NCI-H2196 (cell line): ENCODE measurements at regions not wholly inside any gene's neighbourhood (a gene's known extent, or its start where the extent isn't known, plus 50 kb on each side); places are given as distances from the start of the nearest gene placed in this dataset.

Experiments
- DNase-seq: peaks from one replicate; lab custom pipeline; 2025; ENCODE audit not compliant: unreplicated experiment; lab: John Stamatoyannopoulos, UW

DNA sequence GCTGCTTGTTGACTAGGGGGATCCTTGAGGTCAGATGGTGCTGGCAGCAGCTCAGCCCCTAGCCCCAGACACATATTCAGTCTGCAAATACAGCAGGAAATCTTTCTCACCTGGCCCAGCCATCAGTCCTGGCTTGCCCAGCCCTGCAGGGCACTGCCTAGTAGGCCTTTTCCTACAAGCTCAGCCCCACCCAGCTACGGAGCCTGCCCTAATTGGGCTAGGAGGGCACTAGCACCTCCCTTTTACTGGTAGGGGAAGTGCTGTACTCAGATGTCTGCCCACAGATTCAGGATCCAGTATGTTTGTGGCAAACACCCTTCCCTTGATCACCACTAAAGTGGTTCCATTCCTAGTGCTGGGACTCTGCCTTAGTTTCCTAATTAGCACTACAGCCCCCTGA lies 257.1 kb upstream of the CADM1 start:
- DNase-seq: no peak

DNA sequence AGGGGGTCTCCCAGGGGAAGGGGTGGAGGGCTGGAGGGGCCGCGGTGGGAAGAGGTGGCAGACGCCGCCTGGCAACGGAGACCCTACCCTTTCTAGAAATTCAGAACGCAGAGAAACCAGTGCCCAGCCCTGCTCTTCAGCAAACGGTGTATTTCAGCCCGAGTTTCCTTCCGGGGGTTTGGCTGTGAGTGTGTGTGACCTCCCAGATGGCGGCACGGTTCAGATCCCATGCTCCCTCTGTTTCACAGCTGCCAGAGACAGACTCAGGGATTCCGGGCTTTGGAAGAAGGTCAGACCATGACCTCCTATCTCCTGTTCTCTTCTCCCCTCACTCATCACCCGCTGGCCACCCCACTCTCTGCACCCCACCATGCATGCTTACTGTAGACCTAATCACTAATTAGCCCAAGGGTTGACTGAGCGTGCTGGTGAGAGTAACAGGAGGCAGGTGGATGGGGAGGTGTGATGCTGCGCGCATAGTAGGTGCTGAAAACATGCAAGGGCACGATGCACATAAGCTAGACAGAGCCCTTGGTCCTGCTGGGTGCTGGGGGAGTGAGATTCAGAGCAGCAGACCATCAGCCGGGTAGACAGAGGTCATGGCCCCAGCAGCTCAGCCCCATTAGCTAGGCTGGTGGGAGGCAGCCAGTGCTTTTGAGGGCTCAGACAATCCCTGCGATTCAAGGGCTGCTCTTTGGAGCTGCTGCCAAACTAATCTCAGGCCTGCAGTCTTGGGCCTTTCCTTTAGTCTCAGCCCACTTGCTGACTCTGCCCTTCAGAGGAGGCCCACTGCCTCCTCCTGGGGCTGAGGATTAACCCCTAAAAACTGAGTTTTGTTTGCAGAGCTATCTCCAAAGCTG lies 256.5 kb upstream of the CADM1 start:
- DNase-seq: no peak

DNA sequence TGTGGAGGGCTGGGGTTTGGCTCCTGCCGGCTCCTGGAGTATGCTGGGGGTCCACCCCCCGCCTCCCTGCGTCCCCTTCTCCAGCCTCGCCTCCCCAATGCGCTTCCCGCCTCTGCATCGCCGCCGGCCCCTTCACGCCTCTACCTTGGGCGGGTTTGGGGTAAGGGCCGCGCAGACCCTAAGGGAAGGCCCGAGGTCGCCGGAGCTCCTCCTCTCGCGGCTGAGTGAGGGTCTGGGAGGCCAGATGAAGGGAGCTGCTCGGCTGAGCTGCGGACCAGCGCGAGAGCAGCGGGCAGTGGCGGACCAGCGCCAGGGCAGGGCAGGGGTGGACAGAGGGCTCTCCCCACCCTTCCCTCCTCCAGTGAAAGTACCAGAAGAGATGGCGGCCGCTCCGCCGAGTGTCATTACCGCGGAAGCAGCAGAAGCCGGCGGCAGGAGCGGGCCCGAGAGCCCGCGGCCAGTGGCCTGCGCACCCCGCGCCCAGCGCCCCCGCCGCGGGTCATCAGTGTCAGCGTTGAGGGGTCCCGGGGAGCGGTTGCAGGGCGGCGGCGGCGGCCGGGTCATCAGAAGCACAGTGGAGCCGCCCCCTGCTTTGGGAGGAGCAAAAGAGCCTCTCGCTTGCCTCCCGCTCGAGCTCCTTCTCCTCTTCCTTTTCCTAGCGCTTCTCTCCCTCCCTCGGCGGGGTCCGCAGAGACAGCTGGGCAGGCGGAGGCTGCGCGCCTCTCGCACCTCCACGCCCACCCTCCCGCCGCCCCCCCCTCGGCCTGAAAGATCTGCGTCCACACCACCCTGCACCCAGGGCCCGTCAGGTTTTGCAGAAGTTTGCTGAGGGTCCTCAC lies 255.6 kb upstream of the CADM1 start:
- no peak for DNase-seq

DNA sequence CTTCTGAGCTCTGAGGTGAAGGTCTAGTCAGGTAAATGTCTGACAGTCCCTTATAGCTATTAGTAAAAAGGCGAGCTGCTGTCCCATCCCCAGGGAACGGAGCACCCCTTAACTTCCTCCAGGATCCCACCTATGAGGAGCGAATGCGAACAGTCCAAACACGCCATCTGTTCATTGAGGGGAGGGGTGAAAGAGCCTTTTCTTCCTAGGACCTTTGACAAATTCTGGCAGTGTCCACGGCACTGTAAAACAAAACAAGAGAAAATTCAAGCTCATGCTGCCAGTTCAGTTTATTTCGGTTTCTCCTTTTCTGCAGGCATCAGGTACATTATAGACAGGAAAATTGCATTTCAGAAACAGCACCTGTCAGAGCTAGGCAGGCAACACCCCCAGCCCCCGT lies 253.8 kb upstream of the CADM1 start:
- no peak for DNase-seq

DNA sequence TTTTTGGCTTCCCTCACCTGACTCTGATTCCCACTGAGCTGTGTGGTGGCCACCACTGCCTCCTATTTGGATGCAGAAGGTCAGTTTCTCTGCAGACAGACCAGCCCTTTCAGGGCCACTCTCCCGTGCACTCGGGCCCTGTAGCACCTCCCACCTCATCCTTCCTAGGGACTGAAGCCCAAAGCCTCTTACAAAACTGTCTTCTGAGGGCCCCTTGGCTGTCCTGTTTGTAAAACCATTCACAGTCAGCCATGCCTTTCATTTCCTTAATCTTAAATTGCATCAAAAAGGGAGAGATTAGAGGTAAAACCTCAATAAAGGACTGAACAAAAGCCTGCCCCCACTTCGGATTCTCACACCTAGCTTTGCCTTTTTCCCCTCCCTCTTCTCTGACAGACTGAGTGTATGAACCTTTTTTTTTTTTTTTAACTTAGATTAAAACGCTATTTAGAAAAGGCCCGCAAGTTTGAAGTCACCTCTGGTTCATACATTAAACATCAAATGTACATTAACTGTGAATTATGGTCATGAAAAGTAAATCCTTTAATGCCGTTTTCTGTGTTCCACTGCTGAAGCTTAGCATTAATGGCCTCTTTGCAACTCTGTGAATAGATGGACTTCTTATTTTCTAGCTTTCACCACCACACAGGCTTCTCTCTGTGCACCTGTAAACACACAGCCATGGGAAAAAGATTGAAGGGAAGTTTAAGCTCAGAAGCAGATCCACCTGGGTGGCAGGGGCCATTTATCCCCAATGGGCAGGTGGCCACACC lies 247.2 kb upstream of the CADM1 start:
- DNase-seq: no peak

DNA sequence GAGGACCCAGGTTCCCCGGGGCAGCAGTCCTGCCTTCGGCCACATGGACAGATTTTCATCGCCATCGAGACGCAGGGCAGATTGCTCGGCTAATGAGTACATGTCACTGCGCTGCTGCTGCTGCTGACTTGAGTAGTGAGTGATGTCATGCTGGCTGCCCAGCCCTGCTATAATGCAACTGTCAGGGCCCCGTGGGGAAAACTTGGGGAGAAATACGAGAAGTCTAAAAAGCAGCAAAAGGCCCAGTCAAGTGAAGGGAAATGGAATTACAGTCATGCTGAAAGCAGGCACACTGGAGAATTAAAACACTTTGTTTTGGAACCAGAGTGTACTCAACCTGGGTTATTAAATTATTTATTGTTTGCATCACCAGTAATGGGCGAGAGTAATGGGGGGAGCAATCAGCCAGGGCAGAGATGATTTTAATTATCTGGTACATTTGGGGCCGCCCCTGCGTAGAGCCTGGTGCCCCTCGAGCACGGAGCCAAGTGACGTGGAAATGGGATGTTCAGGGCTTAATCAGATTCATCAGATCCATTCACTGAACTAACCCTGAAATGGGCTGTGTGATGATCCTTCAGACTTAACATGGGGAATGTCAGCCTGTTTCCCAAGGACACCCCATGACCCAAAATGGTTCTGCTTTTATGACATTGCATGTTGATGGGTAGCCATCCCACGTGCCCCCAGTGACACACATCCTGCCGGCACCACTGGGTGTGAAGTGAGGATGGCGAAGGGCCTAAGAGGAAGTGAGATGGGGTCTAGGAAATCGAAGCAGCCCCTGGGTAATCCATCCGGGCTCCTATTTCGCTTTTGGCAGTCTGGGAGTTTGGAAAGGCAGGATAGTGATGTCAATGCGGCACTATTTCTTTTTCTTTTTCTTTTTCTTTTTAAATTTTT lies 241.6 kb upstream of the CADM1 start:
- no peak for DNase-seq

DNA sequence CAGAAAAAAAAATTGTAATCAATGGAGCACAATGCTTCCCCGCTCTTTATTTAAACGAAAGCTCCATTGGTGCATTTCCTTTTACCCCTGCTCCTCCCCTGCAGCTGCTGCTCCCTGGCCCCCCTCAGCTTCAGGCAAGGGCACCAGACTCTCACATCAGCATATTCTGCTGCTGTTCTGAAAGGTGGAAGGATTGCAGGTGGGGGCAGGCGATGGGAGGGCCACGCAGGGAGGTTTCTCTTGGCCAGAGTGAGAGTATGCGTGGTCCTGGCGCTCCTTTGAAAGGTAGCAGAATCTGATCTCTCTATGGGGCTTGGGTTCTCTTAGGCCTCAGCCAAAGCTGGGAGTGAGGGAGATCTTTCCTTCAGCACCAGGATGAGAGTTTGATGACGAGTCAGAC lies 240.9 kb upstream of the CADM1 start:
- no peak for DNase-seq

DNA sequence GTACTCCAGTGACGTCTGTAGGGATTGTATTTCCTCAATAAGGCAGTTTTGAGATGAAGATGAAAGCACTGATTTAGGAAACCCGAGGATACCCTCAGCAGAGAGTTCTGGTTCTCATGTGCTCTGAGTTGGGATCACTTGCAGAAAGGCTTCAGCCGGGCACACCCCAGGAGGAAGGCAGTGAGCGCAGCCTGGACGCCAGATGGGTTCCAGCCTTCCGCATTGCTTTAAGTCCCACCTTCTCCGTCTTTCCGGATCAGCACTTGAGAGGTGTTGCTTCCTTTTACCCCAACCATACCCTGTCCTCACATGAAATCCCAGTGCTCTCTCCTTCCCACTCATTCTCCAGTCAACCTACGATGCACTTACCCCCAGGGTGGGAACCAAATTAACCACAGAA lies 239.5 kb upstream of the CADM1 start:
- no peak for DNase-seq

DNA sequence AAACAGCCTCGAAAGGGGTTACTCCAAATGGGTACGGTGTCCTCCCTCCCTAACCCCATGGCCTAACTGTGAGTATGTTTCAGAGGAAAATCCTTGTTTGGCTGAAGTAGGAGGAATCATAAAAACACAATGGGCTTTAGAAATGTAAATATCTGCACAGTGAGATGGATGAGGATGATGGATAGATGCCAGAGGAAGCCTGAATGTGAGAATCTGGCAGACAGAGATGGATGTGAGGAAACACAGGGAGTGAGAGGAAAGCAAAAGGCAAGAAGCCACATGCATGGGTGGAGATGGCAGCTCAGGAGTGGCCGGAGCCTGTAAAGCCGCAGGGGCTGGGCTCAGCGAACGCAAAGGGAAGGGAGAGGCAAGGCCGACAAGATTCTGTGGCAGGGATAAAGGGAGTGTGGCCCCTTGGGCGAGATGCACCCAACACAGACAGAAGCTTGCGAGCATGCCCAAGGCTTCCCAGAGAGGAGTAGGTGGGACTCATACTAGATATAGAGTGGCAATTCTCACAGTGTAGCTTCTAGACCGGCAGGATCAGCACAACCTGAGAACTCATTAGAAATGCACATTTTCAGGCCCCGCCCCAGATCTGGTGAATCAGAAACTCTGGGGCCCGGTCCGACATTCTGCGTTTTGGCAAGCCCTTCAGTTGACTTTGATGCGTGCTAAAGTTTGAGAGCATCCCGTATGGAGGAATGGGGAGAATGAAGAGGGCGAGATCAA lies 237.3 kb upstream of the CADM1 start:
- peak; percentile 30 for DNase-seq

DNA sequence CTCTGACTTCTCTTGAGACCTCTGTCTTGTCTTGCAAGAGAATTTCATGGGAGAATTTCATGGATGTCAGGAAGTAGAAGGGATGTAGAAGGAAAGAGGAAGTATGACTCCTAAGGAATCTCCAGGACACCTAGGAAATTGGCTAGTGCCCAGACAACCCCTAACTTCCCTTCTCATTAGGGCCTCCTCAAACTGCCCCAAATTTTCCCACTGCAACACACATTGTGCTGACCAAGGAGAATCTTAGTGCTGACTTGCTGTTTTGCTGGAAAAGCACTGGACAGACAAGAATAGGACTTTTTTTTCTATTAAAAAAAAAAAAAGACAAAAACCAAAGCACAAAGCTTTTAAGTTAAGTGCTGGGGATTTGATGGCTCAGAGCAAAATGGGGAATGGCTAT lies 236.1 kb upstream of the CADM1 start:
- DNase-seq: no peak

DNA sequence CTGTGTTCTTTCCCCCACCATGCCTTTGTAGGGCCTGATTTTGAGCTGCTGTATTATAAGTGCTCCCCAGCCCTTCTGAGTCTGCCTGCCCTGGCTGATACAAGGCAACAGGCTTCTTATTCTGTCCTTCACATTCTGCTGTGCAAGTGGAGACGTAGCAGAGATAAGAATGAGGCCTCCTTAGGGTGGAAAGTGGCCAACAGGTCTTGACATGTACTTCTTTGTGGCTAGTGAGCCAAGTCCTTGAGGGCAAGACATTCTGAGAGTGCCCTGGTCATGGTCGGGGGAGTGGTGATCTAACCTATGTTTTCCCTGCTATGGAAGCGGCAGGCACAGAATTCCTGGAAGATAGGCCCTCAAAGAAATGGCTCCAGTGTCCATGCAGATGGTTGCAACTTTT lies 235.7 kb upstream of the CADM1 start:
- DNase-seq: no peak

DNA sequence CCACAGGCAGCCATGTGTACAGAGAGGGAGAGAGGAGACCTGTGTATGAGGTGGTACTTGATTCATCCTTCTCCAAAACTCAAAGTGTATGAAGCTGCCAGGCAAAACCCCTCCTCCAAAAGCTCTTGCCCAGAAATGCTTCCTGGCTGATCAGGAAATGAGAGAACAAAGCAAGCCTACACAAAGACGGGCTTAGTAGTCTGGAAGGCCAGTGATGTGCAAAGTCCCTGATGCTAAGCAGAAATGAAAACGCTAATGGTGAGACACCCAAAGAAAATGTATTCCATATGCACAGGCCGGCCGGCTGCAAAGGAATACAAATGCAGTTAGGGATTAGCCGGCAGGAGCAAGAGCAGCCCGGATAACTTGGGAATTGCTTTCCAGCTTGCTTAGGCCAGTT lies 234.9 kb upstream of the CADM1 start:
- DNase-seq: no peak

DNA sequence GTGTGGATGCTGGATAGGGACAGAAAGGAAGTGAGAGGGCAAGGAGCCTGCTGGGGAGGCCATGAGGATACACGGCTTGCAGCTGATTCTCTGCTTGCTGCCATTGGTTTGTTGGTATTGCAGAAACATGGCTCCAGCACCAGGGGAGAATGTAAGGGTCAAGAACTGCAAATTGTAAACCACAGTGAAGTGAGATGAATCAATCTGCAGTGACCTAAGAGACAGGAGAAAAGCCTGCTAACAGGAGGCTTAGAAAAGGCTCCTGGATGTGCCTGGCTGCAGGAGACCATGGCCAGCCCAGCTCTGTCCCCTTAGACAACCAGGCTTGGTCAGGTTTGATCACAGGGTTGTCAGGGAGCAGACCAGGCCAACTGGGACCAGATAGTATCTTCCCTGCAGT lies 233.7 kb upstream of the CADM1 start:
- DNase-seq: no peak

DNA sequence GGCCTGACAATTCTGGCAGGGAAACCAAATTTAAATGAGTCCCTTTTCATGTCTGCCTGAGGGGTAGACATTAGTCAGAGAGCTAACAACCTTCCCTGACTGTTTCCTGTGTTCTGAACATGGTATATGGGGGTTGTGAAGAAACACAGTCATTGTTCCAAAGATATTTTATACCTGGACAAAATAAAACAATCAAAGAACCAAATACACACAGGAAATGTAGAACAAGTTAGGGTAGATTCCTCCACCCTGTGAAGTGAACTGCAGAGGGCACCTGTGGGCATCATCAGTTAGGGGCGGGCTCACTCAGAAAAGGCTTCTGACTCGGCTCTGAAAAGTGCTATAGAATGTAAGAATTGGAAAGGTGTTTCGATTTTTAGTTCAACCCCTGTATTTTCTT lies 231.9 kb upstream of the CADM1 start:
- no peak for DNase-seq

DNA sequence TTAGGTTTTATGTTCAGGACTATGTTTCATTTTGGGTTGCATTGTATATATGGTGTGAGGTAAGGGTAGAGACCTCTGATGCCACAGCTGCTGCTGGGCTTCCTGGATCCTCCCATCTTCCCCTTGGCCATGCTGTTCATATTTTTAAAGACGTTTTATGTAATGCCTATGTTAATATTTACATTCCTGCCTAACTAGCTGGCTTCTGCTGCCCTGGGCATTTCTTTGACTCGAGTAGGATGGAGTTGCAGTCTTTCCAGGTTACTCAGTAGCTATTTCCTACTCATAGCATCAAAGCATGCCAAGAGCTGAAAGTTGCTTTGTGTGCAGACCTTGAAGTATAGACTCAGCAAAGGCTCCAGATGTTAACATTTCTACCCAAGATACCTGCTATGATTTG lies 220.5 kb upstream of the CADM1 start:
- DNase-seq: no peak

DNA sequence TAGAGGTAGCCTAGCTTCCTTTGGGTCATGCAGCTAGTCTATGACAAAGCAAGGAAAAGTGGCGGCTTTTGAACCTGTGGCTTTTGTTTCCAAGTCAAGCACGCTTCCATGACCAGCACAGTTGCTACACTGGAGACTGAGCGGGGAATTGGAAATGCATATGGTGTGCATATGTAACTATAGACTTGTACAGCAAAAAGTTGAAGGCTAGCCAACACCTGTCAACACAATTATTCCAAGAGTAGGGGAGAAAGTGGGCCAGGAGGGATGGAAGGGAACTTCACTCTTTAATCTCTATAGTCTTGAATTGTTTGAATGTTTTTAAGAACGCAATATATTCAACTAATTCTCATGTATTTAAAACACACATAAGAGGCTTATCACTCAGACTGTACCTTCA lies 218.5 kb upstream of the CADM1 start:
- no peak for DNase-seq

DNA sequence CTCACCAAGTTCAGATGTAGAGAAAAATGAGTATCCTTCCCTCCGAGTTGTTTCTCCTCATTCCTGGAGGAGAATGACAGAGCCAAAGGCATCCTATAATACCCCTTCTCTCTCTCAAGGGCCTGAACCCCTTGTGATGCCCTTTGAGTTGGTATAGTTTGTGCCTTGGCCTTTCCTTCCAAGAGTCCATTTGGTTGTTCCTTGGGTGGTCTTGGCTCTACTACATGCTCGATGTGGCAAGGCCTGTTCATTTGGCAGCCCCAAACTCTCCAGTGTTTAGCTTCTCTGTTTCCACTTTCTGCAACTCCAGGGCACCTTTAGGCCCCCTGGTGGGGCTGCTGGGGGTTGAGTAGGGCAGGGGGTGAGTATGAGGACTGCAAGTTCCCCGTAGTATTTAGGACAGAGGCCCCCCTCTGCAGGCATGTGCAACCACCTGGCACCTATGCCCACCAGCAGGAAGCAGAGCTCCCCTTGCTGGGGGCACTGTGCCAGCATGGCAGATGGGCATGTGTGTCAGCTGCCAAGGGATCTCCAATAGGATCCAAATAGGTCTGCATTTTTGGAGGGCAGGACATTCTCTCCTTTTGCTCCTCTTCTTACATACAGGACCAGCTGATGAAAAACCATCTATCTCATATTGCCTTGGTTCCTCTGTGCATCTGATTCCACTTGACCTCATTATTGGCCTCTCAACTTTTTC lies 217.2 kb upstream of the CADM1 start:
- DNase-seq: no peak

DNA sequence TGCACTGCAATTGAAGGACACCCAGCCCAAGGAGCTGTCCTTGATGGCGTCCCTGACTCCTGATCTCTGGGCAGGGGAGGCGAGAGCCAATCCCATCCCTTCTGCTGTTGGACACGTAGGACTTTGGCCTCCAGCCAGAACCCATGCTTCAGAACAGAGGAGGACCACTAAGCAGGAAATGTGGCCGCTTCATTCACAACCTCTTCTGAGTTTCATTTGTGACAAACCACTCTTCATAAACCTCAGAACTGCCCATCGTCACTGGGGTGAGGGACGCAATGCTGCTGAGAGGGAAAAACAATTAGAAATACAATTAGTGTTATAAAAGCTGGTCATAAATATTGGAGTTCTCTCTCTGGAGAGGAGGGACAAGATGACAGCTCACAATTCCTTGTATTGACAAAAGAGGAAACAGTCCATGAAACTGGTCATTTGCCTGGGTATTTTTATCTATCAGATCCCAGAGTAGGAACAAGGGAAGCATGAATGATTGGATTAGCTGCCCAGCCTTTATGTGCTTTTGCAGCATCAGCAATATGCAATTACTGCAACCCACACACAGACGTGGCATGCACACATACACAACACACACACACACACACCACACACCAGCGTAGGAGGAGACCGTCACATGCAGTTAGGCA lies 216.5 kb upstream of the CADM1 start:
- no peak for DNase-seq

DNA sequence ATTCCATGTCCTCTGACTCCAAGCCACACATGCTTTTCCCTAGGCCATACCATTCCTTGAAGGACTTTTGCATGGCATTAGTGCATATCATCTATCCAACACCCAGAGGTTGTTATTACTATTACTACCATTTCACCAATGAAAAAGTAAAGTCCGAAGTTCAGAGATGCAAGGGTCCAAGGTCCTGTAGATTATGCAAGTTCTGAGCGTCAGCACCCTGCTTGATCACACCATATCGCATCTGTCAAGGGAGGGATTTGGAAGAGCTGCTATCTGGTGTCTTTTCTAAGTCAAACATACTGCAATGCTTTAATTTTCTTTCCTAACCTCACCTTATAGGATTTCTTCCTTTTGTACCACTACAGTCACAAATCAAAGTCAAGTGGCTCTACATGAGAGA lies 214.7 kb upstream of the CADM1 start:
- DNase-seq: no peak
